ENCODE measurements at regions not wholly inside any gene's neighbourhood (a gene's known extent, or its start where the extent isn't known, plus 50 kb on each side); places are given as distances from the start of the nearest gene placed in this dataset.

- Histone ChIP-seq H3K36me3 (no peaks in the 10 kb centered on the region), H3K4me1 (no peaks in the 10 kb centered on the region), H3K4me3 (no peak overlapping the region), H3K27ac (no peak overlapping the region), H3K27me3 (no peaks in the 10 kb centered on the region), H3K9me3 (no peaks in the 10 kb centered on the region)
- intact Hi-C loops (cut with DNase I; ENCODE audit: low total_unique reads), result no loop called here
- TF ChIP-seq CTCF (IDR thresholded peaks at IDR 0.05), result no peak
- DNase-seq, result no peak
Measured at GRCh38 chr18:68270017-68270416, 444.9 kb downstream of the TMX3 start.

GRCh38 chr18:68267583-68267982, 447.3 kb downstream of the TMX3 start:
- Histone ChIP-seq H3K27ac (no peak overlapping the region), H3K36me3 (no peaks in the 10 kb centered on the region), H3K9me3 (no peaks in the 10 kb centered on the region), H3K4me3 (no peak overlapping the region), H3K27me3 (no peaks in the 10 kb centered on the region), H3K4me1 (no peaks in the 10 kb centered on the region)
- no peak for TF ChIP-seq CTCF (IDR thresholded peaks at IDR 0.05)
- intact Hi-C loops (cut with DNase I; ENCODE audit: low total_unique reads), result no loop called here
- no peak for DNase-seq

GRCh38 chr18:68263481-68263880, 451.4 kb downstream of the TMX3 start:
- H3K27me3 ChIP-seq, result no peaks in the 10 kb centered on the region
- no peak overlapping the region for H3K27ac ChIP-seq
- no peak for DNase-seq
- H3K4me1 ChIP-seq, result no peaks in the 10 kb centered on the region
- no peak for TF ChIP-seq CTCF (IDR thresholded peaks at IDR 0.05)
- H3K4me3 ChIP-seq, result no peak overlapping the region
- H3K36me3 ChIP-seq, result no peaks in the 10 kb centered on the region
- intact Hi-C loops (cut with DNase I; ENCODE audit: low total_unique reads), result no loop called here
- H3K9me3 ChIP-seq, result no peaks in the 10 kb centered on the region

- no peak overlapping the region for H3K27ac ChIP-seq
- no peak for TF ChIP-seq CTCF (IDR thresholded peaks at IDR 0.05)
- no peaks in the 10 kb centered on the region for H3K36me3 ChIP-seq
- no peaks in the 10 kb centered on the region for H3K9me3 ChIP-seq
- no peaks in the 10 kb centered on the region for H3K4me1 ChIP-seq
- intact Hi-C loops (cut with DNase I; ENCODE audit: low total_unique reads), result no loop called here
- DNase-seq, result no peak
- H3K4me3 ChIP-seq, result no peak overlapping the region
- no peaks in the 10 kb centered on the region for H3K27me3 ChIP-seq
Measured at GRCh38 chr18:68262690-68263294, 452.1 kb downstream of the TMX3 start.

- Histone ChIP-seq H3K4me3 (no peak overlapping the region), H3K27me3 (no peaks in the 10 kb centered on the region), H3K36me3 (no peaks in the 10 kb centered on the region), H3K4me1 (no peaks in the 10 kb centered on the region), H3K9me3 (no peaks in the 10 kb centered on the region), H3K27ac (no peak overlapping the region)
- DNase-seq, result no peak
- intact Hi-C loops (cut with DNase I; ENCODE audit: low total_unique reads), result no loop called here
- no peak for TF ChIP-seq CTCF (IDR thresholded peaks at IDR 0.05)
Measured at GRCh38 chr18:68256418-68257067, 458.4 kb downstream of the TMX3 start.
